ENCODE measurements at regions not wholly inside any gene's neighbourhood (a gene's known extent, or its start where the extent isn't known, plus 50 kb on each side); places are given as distances from the start of the nearest gene placed in this dataset.

DNA sequence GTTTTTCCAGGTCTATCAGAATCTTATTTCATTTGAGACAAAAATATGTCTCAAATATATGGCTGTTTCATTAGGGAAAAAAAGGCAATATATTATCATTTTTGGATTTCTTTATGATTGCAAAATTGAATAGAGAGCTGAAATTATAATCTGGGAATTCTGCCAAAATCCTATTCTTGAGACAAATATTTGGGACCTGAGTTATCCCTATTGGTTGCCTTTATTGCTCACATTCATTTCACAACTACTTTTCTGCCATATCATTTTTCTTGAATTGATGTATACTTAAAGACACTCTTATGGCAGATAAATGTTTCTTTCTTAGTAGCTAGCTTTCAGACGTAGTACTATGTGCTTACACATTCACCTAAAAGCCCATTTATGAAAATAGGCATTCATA lies 241.6 kb upstream of the NOVA1 start:
- H2BK5ac ChIP-seq (ENCODE audit: low read depth, low read length, poor library complexity, severe bottlenecking): no peak overlapping the region
- ATAC-seq (ENCODE audit: low read depth) (no peak), DNase-seq (no peak)
- H4K91ac ChIP-seq (ENCODE audit: insufficient read depth, low read depth, low read length): no peak overlapping the region
- H3K27me3 ChIP-seq (ENCODE audit: control insufficient read depth, insufficient read depth, low read length): no peaks in the 10 kb centered on the region
- no peaks in the 10 kb centered on the region for H4K20me1 ChIP-seq (ENCODE audit: insufficient read depth, low read length)
- CTCF ChIA-PET: no interaction called here
- H4K8ac ChIP-seq (ENCODE audit: low read depth in 2 of 2, low read length in 2 of 2): no peak overlapping the region
- no peaks in the 10 kb centered on the region for H3K36me3 ChIP-seq (ENCODE audit: control insufficient read depth, insufficient read depth, low read length)
- H3K9me1 ChIP-seq (ENCODE audit: insufficient read depth, low read length): no peaks in the 10 kb centered on the region
- intact Hi-C loops (cut with micrococcal nuclease): no loop called here
- no peak overlapping the region for H3K4ac ChIP-seq (ENCODE audit: low read depth, low read length)
- H3K27ac ChIP-seq (ENCODE audit: insufficient read depth, low read length): no peak overlapping the region
- H2AK9ac ChIP-seq (replicated peaks; ENCODE audit: low read depth, low read length, poor library complexity): no peak overlapping the region
- no CpG with 5 or more reads among the region's 1 CpG for WGBS, 2 experiments (ENCODE audit: extremely low coverage in 2 of 2, insufficient read length in 1 of 2)
- no peak overlapping the region for H3K9ac ChIP-seq (ENCODE audit: low read depth, low read length)
- H2BK120ac ChIP-seq (ENCODE audit: low read depth, low read length): no peak overlapping the region
- no peak overlapping the region for H2AFZ ChIP-seq (replicated peaks; ENCODE audit: low read length, poor library complexity)
- H3K9me3 ChIP-seq (ENCODE audit: control insufficient read depth, insufficient read depth, low read length): peaks cover 2% of the 10 kb centered on the region
- H3K18ac ChIP-seq (ENCODE audit: low read depth, low read length): no peak overlapping the region
- H2BK20ac ChIP-seq (ENCODE audit: low read depth, low read length): no peak overlapping the region
- POLR2A ChIA-PET (ENCODE audit: unreplicated experiment): no interaction called here
- no peak overlapping the region for H3K56ac ChIP-seq (ENCODE audit: extremely low read depth, insufficient read depth, low read length)
- BruUV-seq (replicated peaks): no TSS peak
- no peak overlapping the region for H3K14ac ChIP-seq (replicated peaks; ENCODE audit: low read depth, low read length)
- H3K79me1 ChIP-seq (ENCODE audit: low read depth in 1 of 2, low read length in 2 of 2): no peaks in the 10 kb centered on the region
- no peak overlapping the region for H2BK15ac ChIP-seq (ENCODE audit: low read depth, low read length)
- in situ Hi-C loops (cut with MboI; ENCODE audit: low sequenced_read_pairs): no loop called here
- no peak overlapping the region for H3K4me2 ChIP-seq (ENCODE audit: low read depth, low read length)
- TF ChIP-seq MAFK (IDR thresholded peaks at IDR 0.05; ENCODE audit: low read depth, low read length) (no peak), FOS (IDR thresholded peaks at IDR 0.05; ENCODE audit: low read depth, low read length) (no peak), RAD21 (IDR thresholded peaks at IDR 0.05; ENCODE audit: low read length) (no peak), RFX5 (IDR thresholded peaks at IDR 0.05; ENCODE audit: low read depth, low read length) (no peak), ELK1 (IDR thresholded peaks at IDR 0.05; ENCODE audit: borderline replicate concordance, low read depth, low read length) (no peak), CEBPB (IDR thresholded peaks at IDR 0.05; ENCODE audit: low read depth, low read length) (no peak)
- TF ChIP-seq, protein P1, sequence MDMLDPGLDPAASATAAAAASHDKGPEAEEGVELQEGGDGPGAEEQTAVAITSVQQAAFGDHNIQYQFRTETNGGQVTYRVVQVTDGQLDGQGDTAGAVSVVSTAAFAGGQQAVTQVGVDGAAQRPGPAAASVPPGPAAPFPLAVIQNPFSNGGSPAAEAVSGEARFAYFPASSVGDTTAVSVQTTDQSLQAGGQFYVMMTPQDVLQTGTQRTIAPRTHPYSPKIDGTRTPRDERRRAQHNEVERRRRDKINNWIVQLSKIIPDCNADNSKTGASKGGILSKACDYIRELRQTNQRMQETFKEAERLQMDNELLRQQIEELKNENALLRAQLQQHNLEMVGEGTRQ (IDR thresholded peaks at IDR 0.05; ENCODE audit: low read depth, low read length): no peak
- H4K5ac ChIP-seq (ENCODE audit: low read depth, low read length): no peak overlapping the region
- H3K23ac ChIP-seq (ENCODE audit: low read depth, low read length): no peak overlapping the region
- no peaks in the 10 kb centered on the region; the same call in 1 of the 2 replicates for H3K4me1 ChIP-seq (ENCODE audit: control insufficient read depth, insufficient read depth, low read length)
- no peak overlapping the region for H2AK5ac ChIP-seq (ENCODE audit: low read depth, low read length)
- dilution Hi-C loops (cut with HindIII; ENCODE audit: low sequenced_read_pairs, unreplicated experiment): no loop called here
- no peak overlapping the region for H3K4me3 ChIP-seq (ENCODE audit: insufficient read depth, low read depth, low read length)

Data from IMR-90 (cell line).